HUES48 (cell line): ENCODE measurements at regions not wholly inside any gene's neighbourhood (a gene's known extent, or its start where the extent isn't known, plus 50 kb on each side); places are given as distances from the start of the nearest gene placed in this dataset.

Experiments
- H3K27ac ChIP-seq: one replicate; pipeline ENCODE4 v1.7.0; 2013; ENCODE audit warnings: low read depth, low read length, inconsistent platforms
- H3K27me3 ChIP-seq: 2 replicates; pipeline ENCODE4 v1.6.1; 2013; ENCODE audit warnings: mild to moderate bottlenecking, low read length; ENCODE audit not compliant: control insufficient read depth, insufficient read depth
- H3K36me3 ChIP-seq: 2 replicates; pipeline ENCODE4 v1.6.1; 2013; ENCODE audit warnings: low read length; ENCODE audit not compliant: control insufficient read depth, insufficient read depth
- H3K4me1 ChIP-seq: 2 replicates; pipeline ENCODE4 v1.6.1; 2013; ENCODE audit warnings: mild to moderate bottlenecking, low read length; ENCODE audit not compliant: control insufficient read depth, insufficient read depth
- H3K4me3 ChIP-seq: 2 replicates; pipeline ENCODE4 v1.5.1; 2013; ENCODE audit warnings: mild to moderate bottlenecking, low read depth, low read length
- H3K9ac ChIP-seq: 2 replicates; pipeline ENCODE4 v1.6.1; 2013; ENCODE audit warnings: mild to moderate bottlenecking, low read depth, low read length, moderate library complexity
- H3K9me3 ChIP-seq: 2 replicates; pipeline ENCODE4 v1.6.1; 2013; ENCODE audit warnings: low read length; ENCODE audit not compliant: control insufficient read depth, insufficient read depth

DNA sequence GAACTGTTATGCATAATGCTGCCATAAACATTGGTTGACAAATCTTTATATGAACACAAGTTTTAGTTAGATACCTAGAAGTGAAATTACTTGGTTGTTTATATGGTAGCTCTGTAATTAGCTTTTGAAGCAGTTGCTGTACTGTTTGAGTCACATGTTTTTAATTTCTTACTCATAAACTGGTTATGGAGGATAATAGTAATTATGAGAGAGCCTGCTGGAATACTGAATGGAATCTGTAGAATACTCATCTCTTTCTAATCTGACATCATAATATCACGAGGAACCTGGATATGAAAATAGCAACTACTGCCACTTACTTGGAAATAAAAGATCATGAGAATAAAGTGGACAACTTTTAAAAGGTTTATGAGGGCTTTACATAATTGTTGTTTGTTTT is 509.2 kb downstream of the CETN3 start:
- H3K36me3 ChIP-seq: no peaks in the 10 kb centered on the region
- H3K27ac ChIP-seq: no peak overlapping the region
- no peak overlapping the region for H3K4me3 ChIP-seq
- no peak overlapping the region for H3K9ac ChIP-seq
- H3K4me1 ChIP-seq: no peaks in the 10 kb centered on the region
- H3K27me3 ChIP-seq: no peaks in the 10 kb centered on the region
- no peaks in the 10 kb centered on the region; the same call in 1 of the 2 replicates for H3K9me3 ChIP-seq

GRCh38 chr5:89899559-89899958 is 510.0 kb downstream of the CETN3 start:
- no peak overlapping the region for H3K27ac ChIP-seq
- H3K4me3 ChIP-seq: no peak overlapping the region
- no peaks in the 10 kb centered on the region for H3K4me1 ChIP-seq
- H3K36me3 ChIP-seq: no peaks in the 10 kb centered on the region
- H3K9me3 ChIP-seq: no peaks in the 10 kb centered on the region; the same call in 1 of the 2 replicates
- H3K27me3 ChIP-seq: no peaks in the 10 kb centered on the region
- H3K9ac ChIP-seq: no peak overlapping the region

DNA sequence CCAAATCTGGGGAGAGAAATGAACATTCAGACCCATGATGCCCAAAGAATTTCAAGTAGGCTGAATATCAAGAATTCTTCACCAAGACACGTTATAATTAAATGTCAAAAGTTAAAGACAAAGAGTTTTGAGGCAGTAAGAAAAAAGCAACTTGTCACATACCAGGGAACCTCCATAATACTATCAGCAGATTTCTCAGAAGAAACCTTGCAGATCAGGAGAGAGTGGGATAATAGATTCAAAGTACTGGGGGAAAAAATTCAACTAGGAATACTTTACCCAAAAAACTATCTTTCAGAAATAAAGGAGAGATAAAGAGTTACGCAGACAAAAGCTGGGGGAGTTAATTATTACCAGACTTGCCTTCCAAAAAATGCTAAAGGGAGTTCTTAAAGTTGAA is 516.0 kb downstream of the CETN3 start:
- peaks cover 13% of the 10 kb centered on the region; the same call in 1 of the 2 replicates for H3K9me3 ChIP-seq

GRCh38 chr5:89885670-89886069 is 523.9 kb downstream of the CETN3 start:
- H3K27ac ChIP-seq: no peak overlapping the region

More for the DNA sequence above, 516.0 kb downstream of the CETN3 start:
- H3K36me3 ChIP-seq: no peaks in the 10 kb centered on the region
- no peaks in the 10 kb centered on the region for H3K27me3 ChIP-seq
- no peak overlapping the region for H3K27ac ChIP-seq
- H3K9ac ChIP-seq: no peak overlapping the region
- peaks cover 11% of the 10 kb centered on the region for H3K4me1 ChIP-seq
- no peak overlapping the region for H3K4me3 ChIP-seq

GRCh38 chr5:89883967-89884366 is 525.6 kb downstream of the CETN3 start:
- no peaks in the 10 kb centered on the region for H3K27me3 ChIP-seq
- H3K9ac ChIP-seq: no peak overlapping the region
- no peaks in the 10 kb centered on the region for H3K9me3 ChIP-seq
- H3K36me3 ChIP-seq: no peaks in the 10 kb centered on the region
- no peak overlapping the region for H3K27ac ChIP-seq
- H3K4me3 ChIP-seq: no peak overlapping the region
- no peaks in the 10 kb centered on the region for H3K4me1 ChIP-seq

More at GRCh38 chr5:89885670-89886069, 523.9 kb downstream of the CETN3 start:
- no peak overlapping the region for H3K4me3 ChIP-seq
- no peak overlapping the region for H3K9ac ChIP-seq
- H3K9me3 ChIP-seq: no peaks in the 10 kb centered on the region
- H3K4me1 ChIP-seq: peaks cover 10% of the 10 kb centered on the region
- no peaks in the 10 kb centered on the region for H3K36me3 ChIP-seq
- H3K27me3 ChIP-seq: no peaks in the 10 kb centered on the region

GRCh38 chr5:89878140-89879132 is 531.1 kb downstream of the CETN3 start:
- Histone ChIP-seq H3K36me3 (no peaks in the 10 kb centered on the region), H3K4me1 (no peaks in the 10 kb centered on the region), H3K9ac (no peak overlapping the region), H3K27me3 (no peaks in the 10 kb centered on the region), H3K9me3 (no peaks in the 10 kb centered on the region), H3K27ac (no peak overlapping the region), H3K4me3 (no peak overlapping the region)

- H3K4me3 ChIP-seq: no peak overlapping the region
- H3K27me3 ChIP-seq: no peaks in the 10 kb centered on the region
- 0 out of 2 replicates have a peak, but pooled peaks cover 3% of the 10 kb centered on the region for H3K4me1 ChIP-seq
- H3K9ac ChIP-seq: no peak overlapping the region
- H3K36me3 ChIP-seq: no peaks in the 10 kb centered on the region
- no peak overlapping the region for H3K27ac ChIP-seq
- no peaks in the 10 kb centered on the region for H3K9me3 ChIP-seq
Measured at GRCh38 chr5:89871906-89872305, 537.6 kb downstream of the CETN3 start.

GRCh38 chr5:89869346-89869745 is 540.2 kb downstream of the CETN3 start:
- no peaks in the 10 kb centered on the region for H3K27me3 ChIP-seq
- H3K9me3 ChIP-seq: no peaks in the 10 kb centered on the region
- H3K4me1 ChIP-seq: peaks cover 3% of the 10 kb centered on the region; the same call in 1 of the 2 replicates
- no peak overlapping the region for H3K9ac ChIP-seq
- H3K36me3 ChIP-seq: no peaks in the 10 kb centered on the region
- H3K27ac ChIP-seq: no peak overlapping the region
- no peak overlapping the region for H3K4me3 ChIP-seq

DNA sequence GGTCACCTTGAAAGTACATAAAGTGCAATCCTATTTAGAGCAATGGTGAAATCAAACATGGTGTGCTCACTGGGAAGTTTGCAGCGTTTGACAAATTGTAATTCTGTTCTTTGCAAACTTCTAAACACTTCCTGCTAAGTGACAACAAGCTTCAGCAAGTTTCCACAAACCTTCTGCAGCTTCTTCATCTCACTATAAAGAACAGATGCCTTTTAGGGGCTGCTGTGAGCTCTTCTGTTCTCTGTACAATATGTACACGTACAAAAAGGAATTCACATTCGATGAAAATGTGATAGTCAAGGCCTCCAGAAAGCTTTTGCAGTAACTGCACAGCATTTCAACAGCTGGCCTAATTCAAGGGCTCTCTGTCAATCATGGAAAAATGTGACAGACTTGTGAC is 543.1 kb downstream of the CETN3 start:
- no peak overlapping the region for H3K4me3 ChIP-seq
- H3K4me1 ChIP-seq: peaks cover 3% of the 10 kb centered on the region; the same call in 1 of the 2 replicates
- no peaks in the 10 kb centered on the region for H3K36me3 ChIP-seq
- no peak overlapping the region for H3K9ac ChIP-seq
- no peaks in the 10 kb centered on the region for H3K27me3 ChIP-seq
- H3K9me3 ChIP-seq: no peaks in the 10 kb centered on the region
- no peak overlapping the region for H3K27ac ChIP-seq

GRCh38 chr5:89864941-89865340 is 544.6 kb downstream of the CETN3 start:
- Histone ChIP-seq H3K4me3 (no peak overlapping the region), H3K36me3 (no peaks in the 10 kb centered on the region), H3K27ac (no peak overlapping the region), H3K27me3 (no peaks in the 10 kb centered on the region), H3K9me3 (no peaks in the 10 kb centered on the region), H3K4me1 (no peaks in the 10 kb centered on the region; the same call in 1 of the 2 replicates), H3K9ac (no peak overlapping the region)

DNA sequence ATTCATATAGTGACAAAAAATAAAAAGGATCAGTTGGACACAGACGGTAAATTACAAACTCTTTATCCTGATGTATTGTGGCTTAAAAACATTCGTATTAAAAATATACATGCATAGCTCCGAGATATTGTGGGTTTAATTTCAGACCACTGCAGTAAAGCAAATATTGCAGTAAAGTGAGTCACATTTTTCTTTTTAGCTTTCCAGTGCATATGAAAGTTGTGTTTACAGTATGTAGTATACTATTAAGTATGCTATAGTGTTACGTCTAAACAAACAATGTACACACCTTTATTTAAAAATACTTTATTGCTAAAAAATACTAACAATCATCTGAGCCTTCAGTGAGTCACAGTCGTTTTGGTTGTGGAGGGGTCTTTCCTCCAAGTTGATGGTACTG is 551.8 kb downstream of the CETN3 start:
- Histone ChIP-seq H3K36me3 (no peaks in the 10 kb centered on the region), H3K9me3 (no peaks in the 10 kb centered on the region), H3K9ac (no peak overlapping the region), H3K27me3 (no peaks in the 10 kb centered on the region), H3K27ac (no peak overlapping the region), H3K4me1 (no peaks in the 10 kb centered on the region), H3K4me3 (no peak overlapping the region)
